K562 (cell line): ENCODE measurements at regions not wholly inside any gene's neighbourhood (a gene's known extent, or its start where the extent isn't known, plus 50 kb on each side); places are given as distances from the start of the nearest gene placed in this dataset.

Source experiments
- CEBPB ChIP-seq: fragments of 450-650 bp; IDR thresholded peaks from 2 replicates; pipeline ENCODE4 v1.6.1; 2016; ENCODE audit warnings: missing genetic modification characterization, missing compliant biosample characterization
- CEBPG ChIP-seq, 3 experiments: fragments of 200-800 bp in 1 of 3; sonication (Bioruptor generic) in 1 of 3; sonication (generic) in 1 of 3; formaldehyde crosslinking in 1 of 3; IDR thresholded peaks in 2 of 3; conservative IDR thresholded peaks in 1 of 3; 2 replicates each; pipeline versions ENCODE4 v1.6.1 to v1.8.0; 2016 to 2022; ENCODE audit warnings: missing compliant biosample characterization in 2 of 3, missing genetic modification characterization in 2 of 3, mild to moderate bottlenecking in 1 of 3, missing genetic modification reagents in 1 of 3
- DPF2 ChIP-seq: fragments of 450-650 bp; IDR thresholded peaks from 2 replicates; pipeline ENCODE4 v1.6.1; 2016
- FOSL1 ChIP-seq: fragments of 200-800 bp; sonication (Bioruptor generic); conservative IDR thresholded peaks from 2 replicates; pipeline ENCODE4 v1.6.1; 2016; ENCODE audit warnings: missing genetic modification characterization, missing compliant biosample characterization
- SIN3B ChIP-seq: fragments of 450-650 bp; IDR thresholded peaks from 2 replicates; pipeline ENCODE4 v1.6.1; 2017; ENCODE audit warnings: low read depth, mild to moderate bottlenecking, moderate library complexity
- YBX1 ChIP-seq: fragments of 450-650 bp; IDR thresholded peaks from 2 replicates; pipeline ENCODE4 v1.7.1; 2016; ENCODE audit warnings: mild to moderate bottlenecking
- ZNF384 ChIP-seq: IDR thresholded peaks from 2 replicates; pipeline ENCODE4 v1.6.1; 2012; ENCODE audit warnings: low read depth, low read length, improper control_type of control experiment
- ZNF57 ChIP-seq: fragments of 450-650 bp; formaldehyde crosslinking; IDR thresholded peaks from 2 replicates; pipeline ENCODE4 v1.4.0; 2020; ENCODE audit warnings: mild to moderate bottlenecking, moderate library complexity
- ZNF77 ChIP-seq: fragments of 250-450 bp; sonication (Bioruptor Pico); IDR thresholded peaks from 2 replicates; pipeline ENCODE4 v1.5.0; 2020
- TF ChIP-seq, protein P1 (sequence below): fragments of 250-450 bp; sonication (Bioruptor Pico); IDR thresholded peaks from 2 replicates; pipeline ENCODE4 v1.4.0; 2020
- TF ChIP-seq, protein P2 (sequence below), 2 experiments: fragments of 450-650 bp in 1 of 2; sonication (generic) in 1 of 2; formaldehyde crosslinking in 1 of 2; IDR thresholded peaks in 1 of 2; conservative IDR thresholded peaks in 1 of 2; 2 replicates each; pipeline versions ENCODE4 v1.6.1 to v1.8.1; 2016 to 2023; ENCODE audit warnings: mild to moderate bottlenecking in 2 of 2, moderate library complexity in 2 of 2, inconsistent platforms in 1 of 2, missing genetic modification reagents in 1 of 2
- TF ChIP-seq, protein P3 (sequence below): fragments of 450-650 bp; formaldehyde crosslinking; IDR thresholded peaks from 2 replicates; pipeline ENCODE4 v1.4.0; 2022; ENCODE audit warnings: missing genetic modification characterization

DNA sequence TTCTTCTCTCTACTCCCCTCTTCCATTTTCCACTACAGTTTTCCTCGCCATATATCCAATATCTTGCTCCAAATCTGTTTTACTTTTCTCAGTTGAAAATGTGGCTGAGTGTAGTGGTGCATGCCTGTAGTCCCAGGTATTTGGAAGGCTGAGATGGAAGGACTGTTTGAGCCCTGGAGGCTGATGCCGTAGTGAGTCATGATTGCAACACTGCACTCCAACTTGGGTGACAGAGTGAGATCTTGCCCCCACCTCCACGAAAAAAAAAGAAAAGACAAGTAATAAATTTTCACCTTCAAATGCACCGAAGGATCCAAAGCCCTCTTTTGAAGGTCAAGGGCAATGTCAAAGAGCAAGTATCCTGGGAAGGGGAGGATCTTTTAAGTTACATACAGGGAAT, 592.3 kb downstream of the TMEM114 start (continued):
- TF ChIP-seq YBX1 (no peak), DPF2 (0 out of 2 replicates have a peak, but pooled peaks have one; percentile 20), ZNF384 (0 out of 2 replicates have a peak, but pooled peaks have one; percentile 27), CEBPB (tag) (peak; percentile 73), ZNF77 (CRISPR knock-in tag) (no peak), FOSL1 (peak; percentile 66), CEBPG (CRISPR knock-in tag; IDR thresholded peaks at IDR 0.05) (no peak), CEBPG (tag; conservative IDR thresholded peaks at IDR 0.05 in 1 of 2, IDR thresholded peaks at IDR 0.05 in 1 of 2) (peak in 1 of 2 experiments; percentile 73; a peak in 2 of 4 replicates), SIN3B (no peak), ZNF57 (CRISPR knock-in tag) (no peak)
- TF ChIP-seq, protein P1, sequence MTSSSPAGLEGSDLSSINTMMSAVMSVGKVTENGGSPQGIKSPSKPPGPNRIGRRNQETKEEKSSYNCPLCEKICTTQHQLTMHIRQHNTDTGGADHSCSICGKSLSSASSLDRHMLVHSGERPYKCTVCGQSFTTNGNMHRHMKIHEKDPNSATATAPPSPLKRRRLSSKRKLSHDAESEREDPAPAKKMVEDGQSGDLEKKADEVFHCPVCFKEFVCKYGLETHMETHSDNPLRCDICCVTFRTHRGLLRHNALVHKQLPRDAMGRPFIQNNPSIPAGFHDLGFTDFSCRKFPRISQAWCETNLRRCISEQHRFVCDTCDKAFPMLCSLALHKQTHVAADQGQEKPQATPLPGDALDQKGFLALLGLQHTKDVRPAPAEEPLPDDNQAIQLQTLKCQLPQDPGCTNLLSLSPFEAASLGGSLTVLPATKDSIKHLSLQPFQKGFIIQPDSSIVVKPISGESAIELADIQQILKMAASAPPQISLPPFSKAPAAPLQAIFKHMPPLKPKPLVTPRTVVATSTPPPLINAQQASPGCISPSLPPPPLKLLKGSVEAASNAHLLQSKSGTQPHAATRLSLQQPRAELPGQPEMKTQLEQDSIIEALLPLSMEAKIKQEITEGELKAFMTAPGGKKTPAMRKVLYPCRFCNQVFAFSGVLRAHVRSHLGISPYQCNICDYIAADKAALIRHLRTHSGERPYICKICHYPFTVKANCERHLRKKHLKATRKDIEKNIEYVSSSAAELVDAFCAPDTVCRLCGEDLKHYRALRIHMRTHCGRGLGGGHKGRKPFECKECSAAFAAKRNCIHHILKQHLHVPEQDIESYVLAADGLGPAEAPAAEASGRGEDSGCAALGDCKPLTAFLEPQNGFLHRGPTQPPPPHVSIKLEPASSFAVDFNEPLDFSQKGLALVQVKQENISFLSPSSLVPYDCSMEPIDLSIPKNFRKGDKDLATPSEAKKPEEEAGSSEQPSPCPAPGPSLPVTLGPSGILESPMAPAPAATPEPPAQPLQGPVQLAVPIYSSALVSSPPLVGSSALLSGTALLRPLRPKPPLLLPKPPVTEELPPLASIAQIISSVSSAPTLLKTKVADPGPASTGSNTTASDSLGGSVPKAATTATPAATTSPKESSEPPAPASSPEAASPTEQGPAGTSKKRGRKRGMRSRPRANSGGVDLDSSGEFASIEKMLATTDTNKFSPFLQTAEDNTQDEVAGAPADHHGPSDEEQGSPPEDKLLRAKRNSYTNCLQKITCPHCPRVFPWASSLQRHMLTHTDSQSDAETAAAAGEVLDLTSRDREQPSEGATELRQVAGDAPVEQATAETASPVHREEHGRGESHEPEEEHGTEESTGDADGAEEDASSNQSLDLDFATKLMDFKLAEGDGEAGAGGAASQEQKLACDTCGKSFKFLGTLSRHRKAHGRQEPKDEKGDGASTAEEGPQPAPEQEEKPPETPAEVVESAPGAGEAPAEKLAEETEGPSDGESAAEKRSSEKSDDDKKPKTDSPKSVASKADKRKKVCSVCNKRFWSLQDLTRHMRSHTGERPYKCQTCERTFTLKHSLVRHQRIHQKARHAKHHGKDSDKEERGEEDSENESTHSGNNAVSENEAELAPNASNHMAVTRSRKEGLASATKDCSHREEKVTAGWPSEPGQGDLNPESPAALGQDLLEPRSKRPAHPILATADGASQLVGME (CRISPR knock-in tag): no peak
- TF ChIP-seq, protein P2, sequence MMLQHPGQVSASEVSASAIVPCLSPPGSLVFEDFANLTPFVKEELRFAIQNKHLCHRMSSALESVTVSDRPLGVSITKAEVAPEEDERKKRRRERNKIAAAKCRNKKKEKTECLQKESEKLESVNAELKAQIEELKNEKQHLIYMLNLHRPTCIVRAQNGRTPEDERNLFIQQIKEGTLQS (IDR thresholded peaks at IDR 0.05): peak; percentile 76
- TF ChIP-seq, protein P2 (CRISPR knock-in tag; conservative IDR thresholded peaks at IDR 0.05): no peak
- TF ChIP-seq, protein P3, sequence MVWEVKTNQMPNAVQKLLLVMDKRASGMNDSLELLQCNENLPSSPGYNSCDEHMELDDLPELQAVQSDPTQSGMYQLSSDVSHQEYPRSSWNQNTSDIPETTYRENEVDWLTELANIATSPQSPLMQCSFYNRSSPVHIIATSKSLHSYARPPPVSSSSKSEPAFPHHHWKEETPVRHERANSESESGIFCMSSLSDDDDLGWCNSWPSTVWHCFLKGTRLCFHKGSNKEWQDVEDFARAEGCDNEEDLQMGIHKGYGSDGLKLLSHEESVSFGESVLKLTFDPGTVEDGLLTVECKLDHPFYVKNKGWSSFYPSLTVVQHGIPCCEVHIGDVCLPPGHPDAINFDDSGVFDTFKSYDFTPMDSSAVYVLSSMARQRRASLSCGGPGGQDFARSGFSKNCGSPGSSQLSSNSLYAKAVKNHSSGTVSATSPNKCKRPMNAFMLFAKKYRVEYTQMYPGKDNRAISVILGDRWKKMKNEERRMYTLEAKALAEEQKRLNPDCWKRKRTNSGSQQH (CRISPR knock-in tag): no peak
- TF ChIP-seq, all 486 proteins: peak for 7
